ENCODE measurements at regions not wholly inside any gene's neighbourhood (a gene's known extent, or its start where the extent isn't known, plus 50 kb on each side); places are given as distances from the start of the nearest gene placed in this dataset.

GRCh38 chr11:112526699-112527416 is 266.2 kb upstream of the PLET1 start:
- FAIRE-seq, result no peak
- WGBS, 2 experiments (ENCODE audit: extremely low coverage in 1 of 2, insufficient coverage in 1 of 2, insufficient read length in 1 of 2, insufficient replicate concordance in 2 of 2, low coverage in 1 of 2, low lambda C conversion rate in 2 of 2, missing lambda C conversion rate in 1 of 2), result 100% methylated on average over 2 of the region's 2 CpGs; no CpG with 5 or more reads in 1 of the 2 experiments
- TF ChIP-seq YY1 (IDR thresholded peaks at IDR 0.05; ENCODE audit: low read depth, low read length) (no peak), SIRT6 (IDR thresholded peaks at IDR 0.05; ENCODE audit: low read length) (no peak), TAF7 (optimal IDR thresholded peaks at IDR 0.05; ENCODE audit: borderline replicate concordance, low read depth, low read length) (no peak), GTF2F1 (IDR thresholded peaks at IDR 0.05; ENCODE audit: borderline replicate concordance, low read depth, low read length) (no peak), NRF1 (IDR thresholded peaks at IDR 0.05; ENCODE audit: low read depth, low read length) (no peak), EP300 (IDR thresholded peaks at IDR 0.05; ENCODE audit: borderline replicate concordance in 1 of 2, low read depth in 2 of 2, low read length in 2 of 2) (no peak), TBP (IDR thresholded peaks at IDR 0.05; ENCODE audit: low read depth, low read length) (no peak), JUND (IDR thresholded peaks at IDR 0.05; ENCODE audit: low read length) (no peak), RBBP5 (IDR thresholded peaks at IDR 0.05; ENCODE audit: borderline replicate concordance, low read depth, low read length) (no peak), GABPA (IDR thresholded peaks at IDR 0.05; ENCODE audit: borderline replicate concordance, insufficient read depth, low read length) (no peak), BCL11A (IDR thresholded peaks at IDR 0.05; ENCODE audit: low read depth in 2 of 2, low read length in 2 of 2) (no peak), SP2 (IDR thresholded peaks at IDR 0.05; ENCODE audit: low read length) (no peak)
- TF ChIP-seq, protein P1, sequence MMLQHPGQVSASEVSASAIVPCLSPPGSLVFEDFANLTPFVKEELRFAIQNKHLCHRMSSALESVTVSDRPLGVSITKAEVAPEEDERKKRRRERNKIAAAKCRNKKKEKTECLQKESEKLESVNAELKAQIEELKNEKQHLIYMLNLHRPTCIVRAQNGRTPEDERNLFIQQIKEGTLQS (IDR thresholded peaks at IDR 0.05; ENCODE audit: insufficient read depth, low read depth, low read length), result no peak

More at GRCh38 chr11:112526699-112527416, 266.2 kb upstream of the PLET1 start:
- H3K18ac ChIP-seq (ENCODE audit: extremely low read depth, low read length), result no peak overlapping the region
- H2AK5ac ChIP-seq (ENCODE audit: low read depth, low read length), result no peak overlapping the region
- H3K4ac ChIP-seq (replicated peaks; ENCODE audit: insufficient read length, low read depth, low read length), result no peak overlapping the region
- no peak overlapping the region for H2BK5ac ChIP-seq (ENCODE audit: low read depth, low read length)
- no peaks in the 10 kb centered on the region for H3K36me3 ChIP-seq (ENCODE audit: control insufficient read depth in 2 of 4, insufficient read depth in 4 of 4, low read length in 3 of 4)
- H3K23ac ChIP-seq (ENCODE audit: insufficient read length), result no peak overlapping the region
- H4K8ac ChIP-seq (ENCODE audit: extremely low read depth, insufficient read depth, low read length), result no peak overlapping the region
- H3K9ac ChIP-seq (replicated peaks in 1 of 4; ENCODE audit: extremely low read depth in 1 of 4, low read depth in 3 of 4, low read length in 3 of 4), result no peak overlapping the region
- no peaks in the 10 kb centered on the region for H3K79me1 ChIP-seq (ENCODE audit: low read depth, low read length)
- no peaks in the 10 kb centered on the region for H3K79me2 ChIP-seq (ENCODE audit: control insufficient read depth in 1 of 2, insufficient read depth in 2 of 2, low read length in 2 of 2)
- 0 out of 7 replicates have a peak, but pooled peaks cover 0 to 2% (median 0%) of the 10 kb centered on the region in 4 experiments for H3K27me3 ChIP-seq (replicated peaks in 1 of 4; ENCODE audit: control insufficient read depth in 3 of 4, extremely low read depth in 1 of 4, insufficient read depth in 3 of 4, low read length in 3 of 4)
- no peak overlapping the region for H2AFZ ChIP-seq (ENCODE audit: low read length)
- H3K4me1 ChIP-seq (replicated peaks in 1 of 4; ENCODE audit: control insufficient read depth in 3 of 4, insufficient read depth in 4 of 4, low read length in 3 of 4), result 0 out of 7 replicates have a peak, but pooled peaks cover 0 to 3% (median 0%) of the 10 kb centered on the region in 4 experiments
- H3K56ac ChIP-seq (replicated peaks; ENCODE audit: insufficient read length, low read depth, low read length), result no peak overlapping the region
- H4K91ac ChIP-seq (replicated peaks; ENCODE audit: insufficient read length, low read length), result no peak overlapping the region
- H3K4me3 ChIP-seq (ENCODE audit: extremely low read depth in 1 of 4, insufficient read depth in 2 of 4, low read depth in 3 of 4, low read length in 4 of 4), result no peak overlapping the region
- no peak overlapping the region for H2BK12ac ChIP-seq (ENCODE audit: low read depth, low read length)
- H3K9me3 ChIP-seq (ENCODE audit: insufficient read depth in 2 of 2, low read depth in 1 of 2, low read length in 1 of 2), result no peaks in the 10 kb centered on the region
- no peaks in the 10 kb centered on the region for H4K20me1 ChIP-seq (replicated peaks in 1 of 2; ENCODE audit: control insufficient read depth in 1 of 2, insufficient read depth in 2 of 2, low read length in 2 of 2)
- no peak overlapping the region for H3K4me2 ChIP-seq (ENCODE audit: insufficient read depth in 1 of 2, low read depth in 2 of 2, low read length in 2 of 2)
- no peak for DNase-seq (ENCODE audit: low read depth in 1 of 2, low spot score in 2 of 2)
- H4K5ac ChIP-seq (ENCODE audit: insufficient read length, low read depth, low read length), result no peak overlapping the region
- H2BK120ac ChIP-seq (replicated peaks; ENCODE audit: low read depth, low read length), result no peak overlapping the region
- H2BK15ac ChIP-seq (ENCODE audit: low read length), result no peak overlapping the region
- H3K27ac ChIP-seq (ENCODE audit: low read depth, low read length), result no peak overlapping the region
- CTCF ChIA-PET (ENCODE audit: partially characterized antibody), result interaction anchor here (0.9 to 2.0 kb wide), 4 partner anchors 10 to 182 kb away, joined by 3 to 6 read pairs (median 4); no protein-coding TSS in a partner anchor
- H2BK20ac ChIP-seq (ENCODE audit: low read length), result no peak overlapping the region
- POLR2A ChIA-PET (ENCODE audit: partially characterized antibody), result no interaction called here
- no peaks in the 10 kb centered on the region for H3K23me2 ChIP-seq (ENCODE audit: low read depth, low read length)
- no peak overlapping the region for H3K14ac ChIP-seq (ENCODE audit: insufficient read length)

Data from H1 (cell line).